SK-N-SH (cell line): ENCODE measurements at regions not wholly inside any gene's neighbourhood (a gene's known extent, or its start where the extent isn't known, plus 50 kb on each side); places are given as distances from the start of the nearest gene placed in this dataset.

Experiments
- CHD2 ChIP-seq: fragments of 150-350 bp; IDR thresholded peaks from 2 replicates; pipeline ENCODE4 v1.6.1; 2018; ENCODE audit warnings: low read length; ENCODE audit not compliant: partially characterized antibody
- CTCF ChIP-seq: fragments of 200-600 bp; sonication (generic); IDR thresholded peaks from 2 replicates; pipeline ENCODE4 v1.6.1; 2017; ENCODE audit warnings: antibody characterized with exemption, mild to moderate bottlenecking, moderate library complexity
- EZH2phosphoT487 ChIP-seq: fragments of 200-600 bp; sonication (generic); IDR thresholded peaks from 2 replicates; pipeline ENCODE4 v1.6.1; 2017; ENCODE audit warnings: low read depth, mixed run types, mild to moderate bottlenecking, antibody characterized with exemption, moderate library complexity, borderline replicate concordance
- GATA2 ChIP-seq: sonication (generic); formaldehyde crosslinking; IDR thresholded peaks from 2 replicates; pipeline ENCODE4 v1.5.0; 2020; ENCODE audit warnings: mild to moderate bottlenecking, missing genetic modification reagents
- MAX ChIP-seq: IDR thresholded peaks from 2 replicates; pipeline ENCODE4 v1.4.0; 2012; ENCODE audit warnings: low read depth
- SIN3A ChIP-seq: IDR thresholded peaks from 2 replicates; pipeline ENCODE4 v1.6.1; 2012; ENCODE audit warnings: low read depth, mild to moderate bottlenecking, low read length, moderate library complexity, borderline replicate concordance
- USF1 ChIP-seq: IDR thresholded peaks from 2 replicates; pipeline ENCODE4 v1.4.0; 2012; ENCODE audit warnings: low read depth, borderline replicate concordance
- YY1 ChIP-seq: IDR thresholded peaks from 2 replicates; pipeline ENCODE4 v1.4.0; 2012; ENCODE audit warnings: low read depth, mild to moderate bottlenecking

GRCh38 chr10:44859546-44860285 lies 51.4 kb upstream of the TMEM72 start:
- no peak for TF ChIP-seq EZH2phosphoT487
- TF ChIP-seq CTCF, result no peak
- TF ChIP-seq USF1, result no peak
- no peak for TF ChIP-seq CHD2
- no peak for TF ChIP-seq GATA2 (CRISPR knock-in tag)
- no peak for TF ChIP-seq SIN3A
- no peak for TF ChIP-seq MAX
- TF ChIP-seq YY1, result no peak
